Progenitor cell of endocrine pancreas (in vitro differentiated cells): ENCODE measurements at regions not wholly inside any gene's neighbourhood (a gene's known extent, or its start where the extent isn't known, plus 50 kb on each side); places are given as distances from the start of the nearest gene placed in this dataset.

Experiments used
- DNase-seq: peaks from one replicate; pipeline ENCODE4 v3.0.0; 2021; ENCODE audit warnings: low spot score; ENCODE audit not compliant: unreplicated experiment
- H3K27ac Mint-ChIP-seq: 2 replicates; pipeline ENCODE4 v1.8.0; 2021; ENCODE audit warnings: mild to moderate bottlenecking, moderate library complexity, mixed read lengths
- H3K27me3 Mint-ChIP-seq: 2 replicates; pipeline ENCODE4 v1.8.0; 2021; ENCODE audit warnings: mixed read lengths
- H3K36me3 Mint-ChIP-seq: 2 replicates; pipeline ENCODE4 v1.8.0; 2022; ENCODE audit warnings: mixed read lengths; ENCODE audit not compliant: insufficient read depth
- H3K4me1 Mint-ChIP-seq: 2 replicates; pipeline ENCODE4 v1.8.0; 2021; ENCODE audit warnings: low read depth, mixed read lengths
- H3K4me3 Mint-ChIP-seq: 2 replicates; pipeline ENCODE4 v1.8.0; 2021; ENCODE audit warnings: low read depth, mild to moderate bottlenecking, moderate library complexity, mixed read lengths
- H3K9me3 Mint-ChIP-seq: 2 replicates; pipeline ENCODE4 v1.8.0; 2021; ENCODE audit warnings: low read depth, mixed read lengths
- TF ChIP-seq, protein P1 (sequence below): fragments of 200-600 bp; sonication (generic); IDR thresholded peaks from one replicate; pipeline ENCODE4 v1.5.0; 2021; ENCODE audit warnings: antibody characterized with exemption, mild to moderate bottlenecking; ENCODE audit not compliant: unreplicated experiment

- Mint-ChIP-seq H3K9me3 (peaks cover 3% of the 10 kb centered on the region), H3K36me3 (no peaks in the 10 kb centered on the region), H3K4me1 (no peaks in the 10 kb centered on the region), H3K27me3 (no peaks in the 10 kb centered on the region), H3K4me3 (no peak overlapping the region), H3K27ac (no peak overlapping the region)
- TF ChIP-seq, protein P1, sequence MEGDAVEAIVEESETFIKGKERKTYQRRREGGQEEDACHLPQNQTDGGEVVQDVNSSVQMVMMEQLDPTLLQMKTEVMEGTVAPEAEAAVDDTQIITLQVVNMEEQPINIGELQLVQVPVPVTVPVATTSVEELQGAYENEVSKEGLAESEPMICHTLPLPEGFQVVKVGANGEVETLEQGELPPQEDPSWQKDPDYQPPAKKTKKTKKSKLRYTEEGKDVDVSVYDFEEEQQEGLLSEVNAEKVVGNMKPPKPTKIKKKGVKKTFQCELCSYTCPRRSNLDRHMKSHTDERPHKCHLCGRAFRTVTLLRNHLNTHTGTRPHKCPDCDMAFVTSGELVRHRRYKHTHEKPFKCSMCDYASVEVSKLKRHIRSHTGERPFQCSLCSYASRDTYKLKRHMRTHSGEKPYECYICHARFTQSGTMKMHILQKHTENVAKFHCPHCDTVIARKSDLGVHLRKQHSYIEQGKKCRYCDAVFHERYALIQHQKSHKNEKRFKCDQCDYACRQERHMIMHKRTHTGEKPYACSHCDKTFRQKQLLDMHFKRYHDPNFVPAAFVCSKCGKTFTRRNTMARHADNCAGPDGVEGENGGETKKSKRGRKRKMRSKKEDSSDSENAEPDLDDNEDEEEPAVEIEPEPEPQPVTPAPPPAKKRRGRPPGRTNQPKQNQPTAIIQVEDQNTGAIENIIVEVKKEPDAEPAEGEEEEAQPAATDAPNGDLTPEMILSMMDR = no peak
- no peak for DNase-seq
Observed at GRCh38 chr5:145586661-145587307, 248.4 kb downstream of the PRELID2 start.

DNA sequence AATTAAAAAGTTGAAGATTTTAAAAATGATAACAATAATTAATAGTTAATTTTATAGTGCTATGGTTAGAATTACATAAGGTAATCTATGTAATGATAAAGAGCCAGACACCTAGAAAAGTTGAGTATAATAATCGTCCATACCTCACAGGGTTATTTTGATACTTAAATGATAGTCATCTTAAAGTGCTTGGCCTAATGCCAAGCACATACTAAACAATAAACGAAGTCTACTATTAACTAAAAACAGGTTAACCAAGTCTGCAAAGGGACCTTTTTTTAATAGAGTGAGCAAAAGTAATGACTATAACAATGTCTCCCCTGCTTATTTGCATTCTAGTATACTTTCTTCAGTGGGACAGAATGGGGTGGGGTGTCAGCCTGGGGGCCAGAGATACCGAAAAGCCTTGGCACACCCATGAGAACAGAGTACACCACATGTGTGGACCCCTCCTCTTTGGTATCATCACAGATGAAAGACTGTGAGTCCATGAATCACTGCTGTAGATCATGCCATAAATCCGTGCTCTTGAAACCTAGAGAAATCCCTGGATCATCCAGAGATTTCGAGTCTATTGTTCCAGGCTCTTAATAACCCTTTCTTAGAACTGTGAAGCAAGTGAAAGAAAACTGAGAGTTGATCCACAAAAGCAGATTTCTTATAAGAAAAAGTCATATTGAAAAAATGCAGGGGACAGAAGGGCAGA, 249.5 kb downstream of the PRELID2 start:
- Mint-ChIP-seq H3K4me1 (no peaks in the 10 kb centered on the region), H3K27ac (no peak overlapping the region), H3K27me3 (no peaks in the 10 kb centered on the region), H3K4me3 (no peak overlapping the region), H3K36me3 (no peaks in the 10 kb centered on the region), H3K9me3 (peaks cover 3% of the 10 kb centered on the region)
- TF ChIP-seq, protein P1 = no peak
- DNase-seq = no peak

- Mint-ChIP-seq H3K9me3 (peaks cover 8% of the 10 kb centered on the region), H3K36me3 (no peaks in the 10 kb centered on the region), H3K4me1 (no peaks in the 10 kb centered on the region), H3K4me3 (no peak overlapping the region), H3K27me3 (no peaks in the 10 kb centered on the region), H3K27ac (no peak overlapping the region)
- TF ChIP-seq, protein P1 = no peak
- DNase-seq = no peak
Observed at GRCh38 chr5:145579301-145579700, 255.8 kb downstream of the PRELID2 start.

- Mint-ChIP-seq H3K27ac (no peak overlapping the region), H3K36me3 (no peaks in the 10 kb centered on the region), H3K9me3 (peaks cover 8% of the 10 kb centered on the region), H3K27me3 (no peaks in the 10 kb centered on the region), H3K4me1 (no peaks in the 10 kb centered on the region), H3K4me3 (no peak overlapping the region)
- TF ChIP-seq, protein P1 = no peak
- no peak for DNase-seq
Observed at GRCh38 chr5:145574889-145575573, 260.1 kb downstream of the PRELID2 start.

DNA sequence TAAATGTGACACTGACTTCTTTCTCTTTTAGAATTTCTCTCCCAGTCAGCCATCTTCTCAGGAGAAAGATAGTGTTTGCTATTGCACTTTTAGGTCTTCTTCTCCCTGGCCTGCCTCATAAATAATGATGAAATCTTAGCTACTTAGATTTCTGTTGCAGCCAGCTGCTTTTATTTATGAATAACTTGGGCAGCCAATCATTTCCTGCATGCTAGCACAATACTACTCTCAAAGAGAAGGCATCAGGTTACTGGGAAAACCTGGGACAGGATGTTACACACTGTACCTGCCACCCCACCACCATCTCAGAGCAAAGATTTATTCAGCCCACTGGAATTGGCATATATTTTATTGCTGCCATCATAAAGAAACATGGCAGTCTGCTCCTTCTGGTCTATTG, 266.6 kb downstream of the PRELID2 start:
- DNase-seq = no peak
- Mint-ChIP-seq H3K4me1 (no peaks in the 10 kb centered on the region), H3K36me3 (no peaks in the 10 kb centered on the region), H3K4me3 (no peak overlapping the region), H3K27ac (no peak overlapping the region), H3K9me3 (peaks cover 3% of the 10 kb centered on the region), H3K27me3 (no peaks in the 10 kb centered on the region)
- TF ChIP-seq, protein P1 = no peak
